Sigmoid colon (tissue), 6 donors: ENCODE measurements at regions not wholly inside any gene's neighbourhood (a gene's known extent, or its start where the extent isn't known, plus 50 kb on each side); places are given as distances from the start of the nearest gene placed in this dataset.
"Not testable (repeated sequence)": the region's sequence is repeated elsewhere in the genome, so short reads cannot be mapped to it uniquely, and the experiment has no call there.

Source experiments
- DNase-seq: peaks from one replicate; pipeline ENCODE4 v3.0.0-alpha.2; 2019
- H3K27ac ChIP-seq, 4 donors: fragments of 200-600 bp; sonication (generic); one replicate each; pipeline ENCODE4 v1.5.1; 2016 to 2019; ENCODE audit warnings: mild to moderate bottlenecking in 1 of 4
- H3K27me3 ChIP-seq, 3 donors: fragments of 200-600 bp; sonication (generic); one replicate each; pipeline ENCODE4 v1.5.1; 2019; ENCODE audit warnings: mild to moderate bottlenecking in 1 of 3
- H3K36me3 ChIP-seq, 4 donors: fragments of 200-600 bp; sonication (generic); one replicate each; pipeline ENCODE4 v1.5.1; 2016 to 2019
- H3K4me1 ChIP-seq, 4 donors: fragments of 200-600 bp; sonication (generic); one replicate each; pipeline ENCODE4 v1.5.1; 2017 to 2019
- H3K4me3 ChIP-seq, 4 donors: fragments of 200-600 bp; sonication (generic); one replicate each; pipeline ENCODE4 v1.5.1; 2017 to 2019; ENCODE audit warnings: mild to moderate bottlenecking in 2 of 4, moderate library complexity in 1 of 4
- H3K9me3 ChIP-seq, 4 donors: fragments of 200-600 bp in 3 of 4; sonication (generic) in 3 of 4; one replicate each; pipeline versions ENCODE4 v1.5.1 to v1.6.1; 2013 to 2019
- CTCF ChIP-seq, 4 experiments: fragments of 450-650 bp in 3 of 4; fragments of 200-600 bp in 1 of 4; IDR thresholded peaks; one replicate each; pipeline ENCODE4 v1.5.1; 2016 to 2019; ENCODE audit warnings: antibody characterized with exemption in 4 of 4, mild to moderate bottlenecking in 3 of 4, moderate library complexity in 2 of 4
- EP300 ChIP-seq, 4 donors: sonication (generic); formaldehyde crosslinking; IDR thresholded peaks; one replicate each; pipeline ENCODE4 v1.6.1; 2017; ENCODE audit warnings: antibody characterized with exemption in 4 of 4
- POLR2A ChIP-seq, 2 donors: fragments of 450-650 bp; IDR thresholded peaks; one replicate each; pipeline ENCODE4 v1.6.1; 2016; ENCODE audit warnings: antibody characterized with exemption in 2 of 2, mild to moderate bottlenecking in 2 of 2, moderate library complexity in 2 of 2
- POLR2AphosphoS5 ChIP-seq, 4 donors: sonication (generic); formaldehyde crosslinking; IDR thresholded peaks; one replicate each; pipeline ENCODE4 v1.6.1; 2017; ENCODE audit warnings: antibody characterized with exemption in 4 of 4
- WGBS, 2 donors: extraction: QIAGEN DNeasy Blood & Tissue Kit; methylation state at CpG; one replicate each; pipeline ENCODE4 v1.1.7; 2013; 5-methylcytosine and 5-hydroxymethylcytosine counted together
- intact Hi-C: fragments of 100-400 bp; cut with DNase I; formaldehyde crosslinking; loops from one replicate; pipeline ENCODE4 v1.15.1; 2023
- donor health status: healthy with polysubstance abuse.
- donor health status: healthy.

- Histone ChIP-seq H3K9me3 (no peaks in the 10 kb centered on the region), H3K27ac (no peak overlapping the region), H3K27me3 (no peaks in the 10 kb centered on the region), H3K36me3 (no peaks in the 10 kb centered on the region), H3K4me1 (no peaks in the 10 kb centered on the region), H3K4me3 (no peak overlapping the region)
- 57 to 68% methylated on average over 10 of the region's 10 CpGs for WGBS, 2 donors
- TF ChIP-seq CTCF (IDR thresholded peaks at IDR 0.05) (no peak), POLR2A (IDR thresholded peaks at IDR 0.05) (no peak), EP300 (IDR thresholded peaks at IDR 0.05) (no peak), POLR2AphosphoS5 (IDR thresholded peaks at IDR 0.05) (no peak)
- no peak for DNase-seq
- intact Hi-C loops = no loop called here
These were observed 90.3 kb upstream of the CD82 start for GRCh38 chr11:44475114-44475686.

GRCh38 chr11:44482338-44482737 is 83.1 kb upstream of the CD82 start:
- WGBS, 2 donors = 87 to 90% methylated on average over 4 of the region's 4 CpGs
- H3K27me3 ChIP-seq, intact Hi-C loops, H3K27ac ChIP-seq, H3K9me3 ChIP-seq, H3K4me1 ChIP-seq, H3K4me3 ChIP-seq, DNase-seq, H3K36me3 ChIP-seq: not testable (repeated sequence)

- Histone ChIP-seq H3K27ac (no peak overlapping the region), H3K36me3 (no peaks in the 10 kb centered on the region), H3K4me3 (no peak overlapping the region), H3K9me3 (peaks cover 0 to 4% (median 0%) of the 10 kb centered on the region in 4 donors), H3K4me1 (no peaks in the 10 kb centered on the region), H3K27me3 (no peaks in the 10 kb centered on the region)
- DNase-seq = peak; percentile 40
- intact Hi-C loops = no loop called here
- 75 to 78% methylated on average over 10 of the region's 10 CpGs for WGBS, 2 donors
- TF ChIP-seq CTCF (IDR thresholded peaks at IDR 0.05) = no peak
- TF ChIP-seq POLR2AphosphoS5 (IDR thresholded peaks at IDR 0.05) = no peak
- TF ChIP-seq POLR2A (IDR thresholded peaks at IDR 0.05) = no peak
- no peak for TF ChIP-seq EP300 (IDR thresholded peaks at IDR 0.05)
These were observed 81.4 kb upstream of the CD82 start for GRCh38 chr11:44483919-44484610.

GRCh38 chr11:44488165-44488965 is 77.1 kb upstream of the CD82 start:
- H3K9me3 ChIP-seq = peaks cover 0 to 4% (median 0%) of the 10 kb centered on the region in 4 donors
- H3K36me3 ChIP-seq = no peaks in the 10 kb centered on the region
- intact Hi-C loops = no loop called here
- H3K4me3 ChIP-seq = no peak overlapping the region
- no peak for TF ChIP-seq POLR2AphosphoS5 (IDR thresholded peaks at IDR 0.05)
- TF ChIP-seq POLR2A (IDR thresholded peaks at IDR 0.05) = no peak
- no peak for TF ChIP-seq EP300 (IDR thresholded peaks at IDR 0.05)
- TF ChIP-seq CTCF (IDR thresholded peaks at IDR 0.05) = no peak
- no peak overlapping the region for H3K27ac ChIP-seq
- H3K4me1 ChIP-seq = no peaks in the 10 kb centered on the region
- no peaks in the 10 kb centered on the region for H3K27me3 ChIP-seq
- no peak for DNase-seq
- WGBS, 2 donors = 75 to 79% methylated on average over 8 of the region's 8 CpGs

- H3K9me3 ChIP-seq = no peaks in the 10 kb centered on the region
- no peak for DNase-seq
- intact Hi-C loops = no loop called here
- no peaks in the 10 kb centered on the region for H3K27me3 ChIP-seq
- H3K4me3 ChIP-seq = no peak overlapping the region
- no peaks in the 10 kb centered on the region for H3K36me3 ChIP-seq
- TF ChIP-seq POLR2A (IDR thresholded peaks at IDR 0.05) = no peak
- TF ChIP-seq CTCF (IDR thresholded peaks at IDR 0.05) = no peak
- TF ChIP-seq EP300 (IDR thresholded peaks at IDR 0.05) = no peak
- no peak for TF ChIP-seq POLR2AphosphoS5 (IDR thresholded peaks at IDR 0.05)
- no peaks in the 10 kb centered on the region for H3K4me1 ChIP-seq
- H3K27ac ChIP-seq = no peak overlapping the region
These were observed 72.1 kb upstream of the CD82 start for GRCh38 chr11:44493383-44493782.
